ENCODE measurements at regions not wholly inside any gene's neighbourhood (a gene's known extent, or its start where the extent isn't known, plus 50 kb on each side); places are given as distances from the start of the nearest gene placed in this dataset.

DNA sequence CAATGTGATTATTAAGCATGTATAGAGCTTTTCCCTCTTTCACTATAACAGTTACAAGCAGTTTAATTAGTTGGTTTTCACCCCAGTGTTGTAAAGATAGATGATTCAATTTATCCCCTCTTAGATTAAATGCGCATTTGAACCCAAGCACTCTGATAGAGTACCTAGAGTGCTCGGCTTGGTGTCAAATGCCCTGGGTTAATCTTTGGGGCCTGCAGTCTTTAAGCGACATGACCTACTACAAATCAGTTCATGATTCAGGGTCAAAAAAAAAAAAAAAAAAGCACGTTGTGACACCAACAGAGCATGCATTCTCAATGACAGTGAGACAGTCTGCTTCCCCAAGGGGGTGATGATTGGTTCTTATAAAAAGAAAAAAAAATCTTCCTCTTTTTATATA is 375.3 kb downstream of the BRINP1 start:
- TF ChIP-seq, protein P1, sequence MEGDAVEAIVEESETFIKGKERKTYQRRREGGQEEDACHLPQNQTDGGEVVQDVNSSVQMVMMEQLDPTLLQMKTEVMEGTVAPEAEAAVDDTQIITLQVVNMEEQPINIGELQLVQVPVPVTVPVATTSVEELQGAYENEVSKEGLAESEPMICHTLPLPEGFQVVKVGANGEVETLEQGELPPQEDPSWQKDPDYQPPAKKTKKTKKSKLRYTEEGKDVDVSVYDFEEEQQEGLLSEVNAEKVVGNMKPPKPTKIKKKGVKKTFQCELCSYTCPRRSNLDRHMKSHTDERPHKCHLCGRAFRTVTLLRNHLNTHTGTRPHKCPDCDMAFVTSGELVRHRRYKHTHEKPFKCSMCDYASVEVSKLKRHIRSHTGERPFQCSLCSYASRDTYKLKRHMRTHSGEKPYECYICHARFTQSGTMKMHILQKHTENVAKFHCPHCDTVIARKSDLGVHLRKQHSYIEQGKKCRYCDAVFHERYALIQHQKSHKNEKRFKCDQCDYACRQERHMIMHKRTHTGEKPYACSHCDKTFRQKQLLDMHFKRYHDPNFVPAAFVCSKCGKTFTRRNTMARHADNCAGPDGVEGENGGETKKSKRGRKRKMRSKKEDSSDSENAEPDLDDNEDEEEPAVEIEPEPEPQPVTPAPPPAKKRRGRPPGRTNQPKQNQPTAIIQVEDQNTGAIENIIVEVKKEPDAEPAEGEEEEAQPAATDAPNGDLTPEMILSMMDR (optimal IDR thresholded peaks at IDR 0.05 in 1 of 3, IDR thresholded peaks at IDR 0.05 in 1 of 3, conservative IDR thresholded peaks at IDR 0.05 in 1 of 3; ENCODE audit: extremely low read depth in 1 of 3, insufficient read depth in 2 of 3, low read length in 3 of 3), result no peak
- TF ChIP-seq EZH2 (IDR thresholded peaks at IDR 0.05; ENCODE audit: low read length), result no peak
